ENCODE measurements at regions not wholly inside any gene's neighbourhood (a gene's known extent, or its start where the extent isn't known, plus 50 kb on each side); places are given as distances from the start of the nearest gene placed in this dataset.

- no peaks in the 10 kb centered on the region for H3K27me3 ChIP-seq
- H3K4me1 ChIP-seq = no peaks in the 10 kb centered on the region
- H3K9me3 ChIP-seq = no peaks in the 10 kb centered on the region
- no peak overlapping the region for H3K4me3 ChIP-seq
- no peaks in the 10 kb centered on the region for H3K36me3 ChIP-seq
- intact Hi-C loops (cut with DNase I) = no loop called here
- no peak overlapping the region for H3K27ac ChIP-seq
- no peak for DNase-seq (ENCODE audit: low spot score in 2 of 2)
- TF ChIP-seq, protein P1, sequence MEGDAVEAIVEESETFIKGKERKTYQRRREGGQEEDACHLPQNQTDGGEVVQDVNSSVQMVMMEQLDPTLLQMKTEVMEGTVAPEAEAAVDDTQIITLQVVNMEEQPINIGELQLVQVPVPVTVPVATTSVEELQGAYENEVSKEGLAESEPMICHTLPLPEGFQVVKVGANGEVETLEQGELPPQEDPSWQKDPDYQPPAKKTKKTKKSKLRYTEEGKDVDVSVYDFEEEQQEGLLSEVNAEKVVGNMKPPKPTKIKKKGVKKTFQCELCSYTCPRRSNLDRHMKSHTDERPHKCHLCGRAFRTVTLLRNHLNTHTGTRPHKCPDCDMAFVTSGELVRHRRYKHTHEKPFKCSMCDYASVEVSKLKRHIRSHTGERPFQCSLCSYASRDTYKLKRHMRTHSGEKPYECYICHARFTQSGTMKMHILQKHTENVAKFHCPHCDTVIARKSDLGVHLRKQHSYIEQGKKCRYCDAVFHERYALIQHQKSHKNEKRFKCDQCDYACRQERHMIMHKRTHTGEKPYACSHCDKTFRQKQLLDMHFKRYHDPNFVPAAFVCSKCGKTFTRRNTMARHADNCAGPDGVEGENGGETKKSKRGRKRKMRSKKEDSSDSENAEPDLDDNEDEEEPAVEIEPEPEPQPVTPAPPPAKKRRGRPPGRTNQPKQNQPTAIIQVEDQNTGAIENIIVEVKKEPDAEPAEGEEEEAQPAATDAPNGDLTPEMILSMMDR (IDR thresholded peaks at IDR 0.05) = no peak
These were observed 952.9 kb upstream of the EPHA7 start for GRCh38 chr6:94372229-94372628.

DNA sequence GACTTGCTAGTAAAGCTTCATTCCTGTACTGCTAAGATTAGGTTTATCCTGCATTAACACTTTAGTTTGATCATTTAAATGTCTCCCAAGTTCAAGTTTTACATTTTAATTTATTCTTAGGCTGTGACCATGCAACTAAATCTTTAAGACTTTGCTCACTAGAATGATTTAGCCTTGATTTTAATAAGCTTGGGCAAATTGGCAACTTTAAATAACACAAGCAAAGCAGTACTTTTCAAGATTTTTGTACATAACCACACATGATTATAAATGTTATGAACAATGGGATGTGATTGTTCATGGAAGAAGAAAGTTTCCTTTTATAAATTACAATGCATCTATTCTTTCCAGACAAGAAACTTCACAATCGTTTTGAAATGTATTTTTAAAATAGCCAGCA lies 948.0 kb upstream of the EPHA7 start:
- no peaks in the 10 kb centered on the region for H3K4me1 ChIP-seq
- intact Hi-C loops (cut with DNase I) = no loop called here
- no peaks in the 10 kb centered on the region for H3K36me3 ChIP-seq
- no peak overlapping the region for H3K4me3 ChIP-seq
- H3K9me3 ChIP-seq = no peaks in the 10 kb centered on the region
- TF ChIP-seq, protein P1 (IDR thresholded peaks at IDR 0.05) = no peak
- no peaks in the 10 kb centered on the region for H3K27me3 ChIP-seq
- H3K27ac ChIP-seq = no peak overlapping the region
- DNase-seq (ENCODE audit: low spot score in 2 of 2) = no peak

DNA sequence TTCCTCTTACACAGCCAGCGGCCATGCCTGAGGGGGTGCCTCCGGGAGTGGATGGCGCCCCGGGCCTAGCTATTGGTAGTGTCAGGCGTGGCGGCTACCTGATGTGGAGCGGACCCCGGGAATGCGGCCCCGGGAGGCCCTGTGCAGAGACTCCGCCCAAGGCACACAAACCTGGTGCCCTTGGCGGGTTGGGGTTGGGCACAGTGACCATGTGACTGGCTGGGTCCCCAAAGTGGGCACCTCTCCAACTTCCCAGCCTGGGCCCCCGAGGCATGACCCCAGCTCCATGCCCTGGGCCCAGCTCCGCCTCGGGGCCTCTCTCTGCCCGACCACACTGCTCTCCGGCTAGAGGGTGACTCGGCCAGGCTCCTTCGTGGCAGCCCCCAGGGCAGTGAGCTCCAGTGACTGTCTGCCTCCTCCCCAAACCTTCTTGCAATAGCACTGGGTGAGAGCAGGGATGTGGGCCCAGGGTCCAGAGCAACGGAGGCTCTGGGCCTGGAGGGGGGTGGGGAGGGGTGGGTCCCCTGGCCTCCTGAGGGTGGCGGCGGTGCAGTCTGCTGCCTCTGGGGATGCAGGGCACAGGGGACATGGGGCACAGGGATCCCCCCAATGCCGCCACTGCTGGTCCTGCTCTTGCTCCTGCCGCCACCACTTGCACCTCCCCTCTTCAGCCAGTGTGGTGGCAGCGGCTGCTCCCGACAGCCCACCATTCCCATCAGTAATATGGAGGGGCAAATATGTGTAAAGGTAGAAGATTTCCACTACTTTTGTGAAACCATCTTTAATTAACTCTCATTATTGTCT lies 942.9 kb upstream of the EPHA7 start:
- Histone ChIP-seq H3K27ac (no peak overlapping the region), H3K36me3 (no peaks in the 10 kb centered on the region), H3K27me3 (no peaks in the 10 kb centered on the region), H3K4me1 (no peaks in the 10 kb centered on the region), H3K4me3 (no peak overlapping the region), H3K9me3 (no peaks in the 10 kb centered on the region)
- intact Hi-C loops (cut with DNase I) = no loop called here
- no peak for DNase-seq (ENCODE audit: low spot score in 2 of 2)
- TF ChIP-seq, protein P1 (IDR thresholded peaks at IDR 0.05) = no peak

DNA sequence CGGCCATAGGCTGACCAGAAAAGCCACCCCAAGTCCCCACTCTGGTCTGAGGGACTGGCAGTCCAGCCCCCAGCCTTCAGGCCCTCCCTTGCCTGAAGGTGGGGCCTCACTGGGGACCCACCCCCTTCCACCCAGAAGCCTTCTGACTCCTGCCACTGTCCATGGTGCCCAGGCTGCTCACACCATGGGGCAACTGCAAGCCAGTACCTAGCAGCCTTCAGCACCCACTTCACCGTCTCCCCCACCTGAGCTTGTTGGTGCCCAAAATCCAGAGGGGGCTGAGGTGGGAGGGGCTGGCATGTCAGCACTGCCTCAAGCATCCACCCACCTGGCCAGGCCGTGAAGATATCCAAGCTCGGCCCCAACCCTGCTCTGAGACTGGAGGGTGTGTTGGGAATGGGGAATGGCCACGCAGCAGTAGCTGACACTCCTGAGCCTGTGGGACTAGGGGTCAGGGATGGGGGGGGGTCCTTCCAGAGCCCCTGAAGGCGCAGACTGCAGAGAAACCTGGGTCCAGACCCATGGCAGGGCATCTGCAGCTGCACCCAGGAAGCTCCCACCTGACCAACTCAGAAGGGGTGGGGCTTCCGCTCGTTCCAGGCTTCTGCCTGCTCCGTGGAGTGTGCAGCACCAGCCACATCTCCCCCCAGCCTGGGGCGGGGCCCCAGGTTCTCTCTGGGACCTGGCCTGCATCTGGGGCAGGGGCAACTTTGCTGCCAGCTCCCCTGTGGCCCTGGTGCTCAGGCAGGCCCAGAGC lies 942.1 kb upstream of the EPHA7 start:
- H3K9me3 ChIP-seq = no peaks in the 10 kb centered on the region
- intact Hi-C loops (cut with DNase I) = no loop called here
- H3K4me3 ChIP-seq = no peak overlapping the region
- H3K36me3 ChIP-seq = no peaks in the 10 kb centered on the region
- TF ChIP-seq, protein P1 (IDR thresholded peaks at IDR 0.05) = no peak
- no peaks in the 10 kb centered on the region for H3K4me1 ChIP-seq
- peak in 1 of 2 donors; percentile 61 for DNase-seq (ENCODE audit: low spot score in 2 of 2)
- H3K27me3 ChIP-seq = no peaks in the 10 kb centered on the region
- H3K27ac ChIP-seq = no peak overlapping the region

DNA sequence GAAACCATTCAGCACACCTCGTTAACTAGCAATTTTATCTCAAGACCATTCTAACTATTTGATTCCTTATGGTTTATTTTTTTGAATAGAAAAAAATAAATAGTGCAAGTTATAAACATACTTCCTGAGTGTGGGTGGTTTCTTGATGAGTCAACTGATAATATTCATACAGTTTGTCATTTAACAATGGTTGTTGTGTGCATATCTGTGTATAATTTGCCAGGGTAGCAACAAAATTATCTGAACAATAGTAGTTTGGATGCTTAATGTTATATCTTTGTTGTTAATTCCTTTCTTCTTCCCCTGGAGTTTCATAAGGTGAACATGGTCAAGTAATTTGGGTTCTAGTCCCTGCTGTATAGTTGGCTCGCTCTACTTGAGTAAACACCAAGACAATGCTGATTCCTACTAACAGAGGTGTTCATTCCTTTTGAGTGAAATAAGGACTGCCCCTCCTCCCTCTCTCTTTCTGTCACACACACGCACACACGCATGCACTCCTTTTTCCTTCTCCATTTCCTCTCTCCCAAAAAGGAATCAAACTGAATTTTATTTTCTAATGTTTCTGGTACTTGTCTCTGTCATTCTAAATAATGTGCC lies 938.1 kb upstream of the EPHA7 start:
- no peaks in the 10 kb centered on the region for H3K36me3 ChIP-seq
- no peak overlapping the region for H3K27ac ChIP-seq
- H3K4me1 ChIP-seq = no peaks in the 10 kb centered on the region
- no peaks in the 10 kb centered on the region for H3K27me3 ChIP-seq
- no peak for DNase-seq (ENCODE audit: low spot score in 2 of 2)
- intact Hi-C loops (cut with DNase I) = no loop called here
- H3K9me3 ChIP-seq = no peaks in the 10 kb centered on the region
- TF ChIP-seq, protein P1 (IDR thresholded peaks at IDR 0.05) = no peak
- H3K4me3 ChIP-seq = no peak overlapping the region

Data from ascending aorta (tissue), 2 donors.